A549 (cell line): ENCODE measurements at regions not wholly inside any gene's neighbourhood (a gene's known extent, or its start where the extent isn't known, plus 50 kb on each side); places are given as distances from the start of the nearest gene placed in this dataset.
A peak's percentile ranks its signal among the peaks of the same experiment; 100 is the strongest.

Source experiments
- ATAC-seq, 2 experiments: fragments of 200-7000 bp in 1 of 2; fragments of >200 bp in 1 of 2; cut with Nextera tagmentation in 1 of 2; cut with Tn5 transposase in 1 of 2; 3 replicates each; pipeline versions ENCODE4 v1.8.0 to v1.9.1; 2018 to 2020; ENCODE audit warnings: mild to moderate bottlenecking in 1 of 2, moderate library complexity in 1 of 2
- CTCF ChIA-PET: fragments of 300-600 bp; sonication (Branson Sonifier 250); formaldehyde crosslinking; extraction: SDS; loops from one replicate; lab custom pipeline; 2021; ENCODE audit warnings: antibody characterized with exemption, inconsistent platforms; lab: Yijun Ruan, JAX
- POLR2A ChIA-PET: fragments of 350-600 bp; formaldehyde crosslinking; extraction: SDS; loops from one replicate; lab custom pipeline; 2021; ENCODE audit warnings: antibody characterized with exemption, inconsistent platforms; lab: Yijun Ruan, JAX
- DNase-seq, 2 experiments: peaks; one replicate each; pipeline versions ENCODE4 v3.0.0 to v3.0.0-alpha.2; 2011 to 2016; ENCODE audit warnings: low read depth in 1 of 2, low spot score in 1 of 2
- FAIRE-seq: peaks from 2 replicates; lab custom pipeline; 2011; peaks lifted over from hg19 to GRCh38; lab: Jason Lieb, UNC
- H3K27ac ChIP-seq, 2 experiments: fragments of >200 bp; sonication (Bioruptor Twin); formaldehyde crosslinking; 3 replicates each; pipeline ENCODE4 v1.5.1; 2016 to 2017
- H3K4me1 ChIP-seq: fragments of >200 bp; sonication (Bioruptor Twin); formaldehyde crosslinking; 3 replicates; pipeline ENCODE4 v1.6.1; 2016
- H3K4me2 ChIP-seq: fragments of >200 bp; sonication (Bioruptor Twin); formaldehyde crosslinking; 3 replicates; pipeline ENCODE4 v1.6.1; 2016
- H3K4me3 ChIP-seq: fragments of >200 bp; sonication (Bioruptor Twin); formaldehyde crosslinking; 3 replicates; pipeline ENCODE4 v1.5.1; 2016
- H3K9me3 ChIP-seq: fragments of >200 bp; sonication (Bioruptor Twin); formaldehyde crosslinking; 3 replicates; pipeline ENCODE4 v1.6.1; 2016
- BHLHE40 ChIP-seq: IDR thresholded peaks from 2 replicates; pipeline ENCODE4 v1.6.1; 2012; ENCODE audit warnings: low read depth, low read length, inconsistent platforms
- CBX8 ChIP-seq: fragments of 200-600 bp; sonication (generic); IDR thresholded peaks from 2 replicates; pipeline ENCODE4 v1.6.1; 2016
- CEBPB ChIP-seq, 2 experiments: fragments of >200 bp in 1 of 2; sonication (Bioruptor Twin) in 1 of 2; formaldehyde crosslinking in 1 of 2; IDR thresholded peaks; 2 replicates each; pipeline ENCODE4 v1.6.1; 2012 to 2016
- CHD2 ChIP-seq: fragments of 150-350 bp; IDR thresholded peaks from 2 replicates; pipeline ENCODE4 v1.6.1; 2014; ENCODE audit warnings: low read length; ENCODE audit not compliant: partially characterized antibody
- CHD4 ChIP-seq: fragments of 200-600 bp; sonication (generic); IDR thresholded peaks from 2 replicates; pipeline ENCODE4 v1.6.1; 2016; ENCODE audit warnings: antibody characterized with exemption, mild to moderate bottlenecking, borderline replicate concordance
- E2F6 ChIP-seq: IDR thresholded peaks from 2 replicates; pipeline ENCODE4 v1.6.1; 2012; ENCODE audit warnings: low read depth, borderline replicate concordance
- ESRRA ChIP-seq: fragments of 150-350 bp; IDR thresholded peaks from 2 replicates; pipeline ENCODE4 v1.6.1; 2014; ENCODE audit warnings: mild to moderate bottlenecking, low read length, borderline replicate concordance
- GATA3 ChIP-seq: IDR thresholded peaks from 2 replicates; pipeline ENCODE4 v1.6.1; 2012; ENCODE audit warnings: borderline replicate concordance
- HDAC2 ChIP-seq: fragments of 200-600 bp; sonication (generic); IDR thresholded peaks from 2 replicates; pipeline ENCODE4 v1.6.1; 2016
- HEYL ChIP-seq: fragments of 250-450 bp; sonication (Bioruptor Pico); IDR thresholded peaks from 2 replicates; pipeline ENCODE4 v1.8.0; 2021; ENCODE audit warnings: mild to moderate bottlenecking, moderate library complexity
- HOXA7 ChIP-seq: fragments of 250-450 bp; sonication (Bioruptor Pico); IDR thresholded peaks from 2 replicates; pipeline ENCODE4 v1.5.0; 2020; ENCODE audit warnings: mild to moderate bottlenecking, moderate library complexity
- HOXB13 ChIP-seq: fragments of 250-450 bp; sonication (Bioruptor Pico); IDR thresholded peaks from 2 replicates; pipeline ENCODE4 v1.5.0; 2020; ENCODE audit warnings: low read depth, mild to moderate bottlenecking, moderate library complexity
- HOXB5 ChIP-seq: fragments of 250-450 bp; sonication (Bioruptor Pico); IDR thresholded peaks from 2 replicates; pipeline ENCODE4 v1.5.0; 2020; ENCODE audit warnings: mild to moderate bottlenecking, moderate library complexity
- KDM5A ChIP-seq: fragments of 200-600 bp; sonication (generic); IDR thresholded peaks from 2 replicates; pipeline ENCODE4 v1.6.1; 2016; ENCODE audit warnings: antibody characterized with exemption, mild to moderate bottlenecking
- MYC ChIP-seq: IDR thresholded peaks from 2 replicates; pipeline ENCODE4 v1.6.1; 2012; ENCODE audit warnings: mild to moderate bottlenecking, inconsistent platforms, low read length, improper control_type of control experiment, borderline replicate concordance
- NFE2L2 ChIP-seq: fragments of 150-350 bp; conservative IDR thresholded peaks from 2 replicates; pipeline ENCODE4 v1.6.1; 2014; ENCODE audit warnings: low read length
- NR3C1 ChIP-seq: fragments of >200 bp; sonication (Bioruptor Twin); formaldehyde crosslinking; IDR thresholded peaks from 3 replicates; pipeline ENCODE4 v1.6.1; 2017
- PBX3 ChIP-seq: IDR thresholded peaks from 2 replicates; pipeline ENCODE4 v1.6.1; 2012
- PHF8 ChIP-seq: fragments of 200-600 bp; sonication (generic); IDR thresholded peaks from 2 replicates; pipeline ENCODE4 v1.6.1; 2016; ENCODE audit warnings: low read depth, mild to moderate bottlenecking, antibody characterized with exemption, moderate library complexity, borderline replicate concordance
- POLR2A ChIP-seq: IDR thresholded peaks from 2 replicates; pipeline ENCODE4 v1.6.1; 2012; ENCODE audit warnings: mild to moderate bottlenecking, low read length
- POLR2AphosphoS2 ChIP-seq: conservative IDR thresholded peaks from 2 replicates; pipeline ENCODE4 v1.6.1; 2012; ENCODE audit warnings: low read length, improper control_type of control experiment, inconsistent platforms
- RAD21 ChIP-seq, 2 experiments: fragments of >200 bp in 1 of 2; sonication (Bioruptor Twin) in 1 of 2; formaldehyde crosslinking in 1 of 2; IDR thresholded peaks in 1 of 2; conservative IDR thresholded peaks in 1 of 2; 2 replicates in 1 of 2; 3 replicates in 1 of 2; pipeline ENCODE4 v1.6.1; 2012 to 2018; ENCODE audit warnings: inconsistent platforms in 1 of 2
- RARB ChIP-seq: fragments of 250-450 bp; sonication (Bioruptor Pico); IDR thresholded peaks from 2 replicates; pipeline ENCODE4 v1.8.0; 2021; ENCODE audit warnings: mild to moderate bottlenecking, moderate library complexity
- RCOR1 ChIP-seq: fragments of 150-350 bp; IDR thresholded peaks from 2 replicates; pipeline ENCODE4 v1.6.1; 2014; ENCODE audit warnings: antibody characterized with exemption, low read length, low read depth
- SMC3 ChIP-seq: fragments of >200 bp; sonication (Bioruptor Twin); formaldehyde crosslinking; IDR thresholded peaks from 3 replicates; pipeline ENCODE4 v1.6.1; 2018; ENCODE audit warnings: inconsistent platforms
- TFCP2L1 ChIP-seq: fragments of 250-450 bp; sonication (Bioruptor Pico); IDR thresholded peaks from 2 replicates; pipeline ENCODE4 v1.5.0; 2021; ENCODE audit warnings: mild to moderate bottlenecking
- ZFP36 ChIP-seq: fragments of 450-650 bp; IDR thresholded peaks from 2 replicates; pipeline ENCODE4 v1.6.1; 2014; ENCODE audit warnings: borderline replicate concordance; ENCODE audit not compliant: partially characterized antibody
- WGBS: methylation state at CpG from one replicate; pipeline ENCODE4 v1.1.6; 2017; ENCODE audit errors: missing lambda C conversion rate; 5-methylcytosine and 5-hydroxymethylcytosine counted together
- TF ChIP-seq, protein P1 (sequence below): IDR thresholded peaks from 2 replicates; pipeline ENCODE4 v1.6.1; 2012

DNA sequence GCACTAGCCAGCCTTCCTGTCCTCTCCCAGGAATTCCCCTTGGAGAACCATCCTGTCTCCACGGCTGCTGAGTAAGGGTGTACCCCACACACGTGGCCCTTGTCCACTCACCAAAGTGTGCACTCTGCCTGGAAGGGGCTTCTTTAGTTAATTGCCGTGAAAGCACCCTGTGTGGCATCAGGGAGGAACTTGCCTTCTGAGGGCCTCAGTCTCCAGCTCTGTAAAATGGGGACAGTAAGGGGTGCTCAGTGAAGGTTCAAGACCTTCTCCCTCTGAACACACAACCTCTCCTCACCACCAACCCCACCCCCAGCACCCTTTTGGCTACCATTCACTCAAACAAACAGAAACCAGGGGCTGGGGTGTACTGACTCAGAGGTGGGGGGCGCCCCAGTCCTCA lies 59.1 kb upstream of the LHX1 start:
- no peak for FAIRE-seq
- no peak for DNase-seq
- H3K4me1 ChIP-seq = no peaks in the 10 kb centered on the region
- TF ChIP-seq HOXB5 (CRISPR knock-in tag) (no peak), HEYL (CRISPR knock-in tag) (no peak), CEBPB (IDR thresholded peaks at IDR 0.05) (no peak), CHD4 (no peak), GATA3 (no peak), HOXB13 (CRISPR knock-in tag) (no peak), POLR2AphosphoS2 (no peak), E2F6 (no peak), CHD2 (no peak), HDAC2 (no peak), ESRRA (no peak), TFCP2L1 (CRISPR knock-in tag) (no peak), MYC (no peak), HOXA7 (CRISPR knock-in tag) (no peak)
- TF ChIP-seq, protein P1, sequence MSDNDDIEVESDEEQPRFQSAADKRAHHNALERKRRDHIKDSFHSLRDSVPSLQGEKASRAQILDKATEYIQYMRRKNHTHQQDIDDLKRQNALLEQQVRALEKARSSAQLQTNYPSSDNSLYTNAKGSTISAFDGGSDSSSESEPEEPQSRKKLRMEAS = no peak
- no peak overlapping the region for H3K4me2 ChIP-seq
- no peak overlapping the region for H3K4me3 ChIP-seq
- H3K27ac ChIP-seq = peak overlapping the region in 1 of 2 experiments; percentile 40; a peak in 2 of 6 replicates
- CTCF ChIA-PET = interaction anchor here (1.0 to 2.0 kb wide), 2 partner anchors 10 to 275 kb away, joined by 3 to 5 read pairs; no protein-coding TSS in a partner anchor
- POLR2A ChIA-PET = interaction anchor here (0.6 kb wide), 1 partner anchor 333 kb away, joined by 3 read pairs; no protein-coding TSS in a partner anchor
- WGBS = 61% methylated on average over 4 of the region's 4 CpGs
- no peak for ATAC-seq
- H3K9me3 ChIP-seq = peaks cover 16% of the 10 kb centered on the region

- 82% methylated on average over 4 of the region's 4 CpGs for WGBS
- POLR2A ChIA-PET = no interaction called here
- TF ChIP-seq GATA3 (no peak), NR3C1 (no peak), PHF8 (no peak), RARB (CRISPR knock-in tag) (no peak), RAD21 (conservative IDR thresholded peaks at IDR 0.05 in 1 of 2, IDR thresholded peaks at IDR 0.05 in 1 of 2) (no peak), NFE2L2 (no peak), HDAC2 (no peak), MYC (no peak), KDM5A (no peak), ZFP36 (no peak), CBX8 (no peak), PBX3 (no peak), HOXB5 (CRISPR knock-in tag) (no peak), CHD4 (no peak), RCOR1 (no peak), SMC3 (no peak), POLR2A (no peak), HOXA7 (CRISPR knock-in tag) (no peak), BHLHE40 (no peak)
- Histone ChIP-seq H3K4me1 (no peaks in the 10 kb centered on the region), H3K4me3 (no peak overlapping the region), H3K9me3 (peaks cover 16% of the 10 kb centered on the region), H3K27ac (no peak overlapping the region), H3K4me2 (no peak overlapping the region)
- DNase-seq (no peak), ATAC-seq (0 out of 6 replicates have a peak, but pooled peaks of 1 of the 2 experiments have one; percentile 20), FAIRE-seq (no peak)
- CTCF ChIA-PET = interaction anchor here (2.0 kb wide), 1 partner anchor 11 kb away, joined by 5 read pairs; no protein-coding TSS in a partner anchor
Observed at GRCh38 chr17:36879027-36879426, 58.2 kb upstream of the LHX1 start.
